PC-3 (cell line): ENCODE measurements at regions not wholly inside any gene's neighbourhood (a gene's known extent, or its start where the extent isn't known, plus 50 kb on each side); places are given as distances from the start of the nearest gene placed in this dataset.
"Not testable (repeated sequence)": the region's sequence is repeated elsewhere in the genome, so short reads cannot be mapped to it uniquely, and the experiment has no call there.

ENCODE experiments used
- ATAC-seq: fragments of 200-7000 bp; cut with Tn5 transposase; 2 replicates; pipeline ENCODE4 v1.9.1; 2020; ENCODE audit warnings: mild to moderate bottlenecking, moderate library complexity
- BruUV-seq: library from RNA; stranded (reverse); fragments of 400-500 nt; replicated peaks from 2 replicates; lab custom pipeline; 2021; lab: Mats Ljungman, UMichigan
- CTCF ChIA-PET: fragments of 300-600 bp; sonication (Branson Sonifier 250); formaldehyde crosslinking; loops from one replicate; lab custom pipeline; 2022; ENCODE audit warnings: antibody characterized with exemption; lab: Charles Lee
- POLR2A ChIA-PET: fragments of 300-600 bp; sonication (Branson Sonifier 250); formaldehyde crosslinking; loops from one replicate; lab custom pipeline; 2022; ENCODE audit warnings: antibody characterized with exemption; ENCODE audit not compliant: unreplicated experiment; lab: Charles Lee
- DNase-seq: peaks from one replicate; pipeline ENCODE4 v3.0.0-alpha.2; 2015
- H2AFZ ChIP-seq: fragments of 300-600 bp; sonication (generic); 2 replicates; pipeline ENCODE4 v1.6.0; 2016; ENCODE audit warnings: antibody characterized with exemption, low read length
- H3F3A ChIP-seq: fragments of 300-600 bp; sonication (generic); one replicate; pipeline ENCODE4 v1.6.0; 2017; ENCODE audit warnings: antibody characterized with exemption, low read length, control low read depth, mild to moderate bottlenecking; ENCODE audit not compliant: unreplicated experiment
- H3K27ac ChIP-seq: fragments of 300-600 bp; sonication (generic); 2 replicates; pipeline ENCODE4 v1.5.1; 2016; ENCODE audit warnings: mild to moderate bottlenecking, low read length
- H3K27me3 ChIP-seq: fragments of 300-600 bp; sonication (generic); 2 replicates; pipeline ENCODE4 v1.6.1; 2016; ENCODE audit warnings: low read length, mixed read lengths
- H3K36me3 ChIP-seq: fragments of 300-600 bp; sonication (generic); 2 replicates; pipeline ENCODE4 v1.6.1; 2016; ENCODE audit warnings: low read depth, mixed run types, low read length, mixed read lengths
- H3K4me1 ChIP-seq: fragments of 300-600 bp; sonication (generic); 2 replicates; pipeline ENCODE4 v1.5.1; 2016; ENCODE audit warnings: low read length; ENCODE audit not compliant: insufficient read depth
- H3K4me2 ChIP-seq: fragments of 300-600 bp; sonication (generic); 2 replicates; pipeline ENCODE4 v1.6.0; 2016; ENCODE audit warnings: low read length
- H3K4me3 ChIP-seq: fragments of 300-600 bp; sonication (generic); 2 replicates; pipeline ENCODE4 v1.5.1; 2016; ENCODE audit warnings: mild to moderate bottlenecking, low read length, mixed read lengths
- H3K79me2 ChIP-seq: fragments of 300-600 bp; sonication (generic); 2 replicates; pipeline ENCODE4 v1.6.1; 2017; ENCODE audit warnings: low read length, mixed read lengths
- H3K9ac ChIP-seq: fragments of 300-600 bp; sonication (generic); 2 replicates; pipeline ENCODE4 v1.6.0; 2016; ENCODE audit warnings: mild to moderate bottlenecking, low read length
- H3K9me2 ChIP-seq: fragments of 300-600 bp; sonication (generic); replicated peaks from 2 replicates; pipeline ENCODE4 v1.6.1; 2016; ENCODE audit warnings: mixed run types, low read length, mixed read lengths
- H3K9me3 ChIP-seq: fragments of 300-600 bp; sonication (generic); 2 replicates; pipeline ENCODE4 v1.6.1; 2016; ENCODE audit warnings: low read length, mixed read lengths
- H4K20me1 ChIP-seq: fragments of 300-600 bp; sonication (generic); 2 replicates; pipeline ENCODE4 v1.6.1; 2016; ENCODE audit warnings: low read length, mixed read lengths
- CTCF ChIP-seq: fragments of 300-600 bp; sonication (generic); conservative IDR thresholded peaks from 2 replicates; pipeline ENCODE4 v1.5.1; 2017; ENCODE audit warnings: antibody characterized with exemption, low read depth, mild to moderate bottlenecking, low read length
- EZH2 ChIP-seq: fragments of 300-600 bp; sonication (generic); IDR thresholded peaks from one replicate; pipeline ENCODE4 v1.6.1; 2017; ENCODE audit warnings: antibody characterized with exemption, mild to moderate bottlenecking, low read length; ENCODE audit not compliant: unreplicated experiment
- EZH2phosphoT487 ChIP-seq: fragments of 300-600 bp; sonication (generic); IDR thresholded peaks from 2 replicates; pipeline ENCODE4 v1.6.1; 2018; ENCODE audit warnings: mild to moderate bottlenecking, antibody characterized with exemption, low read length, borderline replicate concordance
- intact Hi-C: fragments of 100-400 bp; cut with micrococcal nuclease; formaldehyde crosslinking; loops from 2 replicates; pipeline ENCODE4 v1.9.0; 2023

- intact Hi-C loops, H3K9me3 ChIP-seq, H3K27me3 ChIP-seq, H4K20me1 ChIP-seq, H3K9me2 ChIP-seq, H3K4me3 ChIP-seq, ATAC-seq, H3K4me2 ChIP-seq, BruUV-seq, H3K27ac ChIP-seq, H3F3A ChIP-seq, H3K36me3 ChIP-seq, DNase-seq, POLR2A ChIA-PET, H3K4me1 ChIP-seq, H3K79me2 ChIP-seq, H3K9ac ChIP-seq, H2AFZ ChIP-seq: not testable (repeated sequence)
- CTCF ChIA-PET = interaction anchor here (1.0 kb wide), 1 partner anchor 938 kb away, joined by 3 read pairs; no protein-coding TSS in a partner anchor
Observed at GRCh38 chr15:22222596-22222995, 142.3 kb downstream of the OR4M2 start.

- ChIA-PET CTCF (interaction anchor here (1.2 kb wide), 1 partner anchor 1868 kb away, joined by 3 read pairs; no protein-coding TSS in a partner anchor), POLR2A (no interaction called here)
- Histone ChIP-seq H3K36me3 (no peaks in the 10 kb centered on the region), H3K79me2 (no peaks in the 10 kb centered on the region), H3K9me2 (no peaks in the 10 kb centered on the region), H3K9ac (no peak overlapping the region), H3K27me3 (no peaks in the 10 kb centered on the region), H3K4me2 (no peak overlapping the region), H2AFZ (no peak overlapping the region), H3K4me3 (no peak overlapping the region), H3F3A (no peaks in the 10 kb centered on the region), H3K4me1 (no peaks in the 10 kb centered on the region), H3K9me3 (peaks cover 13% of the 10 kb centered on the region; the same call in 1 of the 2 replicates), H3K27ac (no peak overlapping the region), H4K20me1 (no peaks in the 10 kb centered on the region)
- BruUV-seq = no TSS peak
- ATAC-seq (peak; percentile 34), DNase-seq (no peak)
- TF ChIP-seq EZH2 (no peak), CTCF (no peak), EZH2phosphoT487 (no peak)
- intact Hi-C loops = no loop called here
Observed at GRCh38 chr15:22224241-22224671, 143.9 kb downstream of the OR4M2 start.

GRCh38 chr15:22224961-22225360 is 144.6 kb downstream of the OR4M2 start:
- H4K20me1 ChIP-seq, H3K27ac ChIP-seq, H3K9ac ChIP-seq, H3K4me2 ChIP-seq, ATAC-seq, H2AFZ ChIP-seq, intact Hi-C loops, H3K36me3 ChIP-seq, H3K4me1 ChIP-seq, H3K27me3 ChIP-seq, H3K4me3 ChIP-seq, H3F3A ChIP-seq, BruUV-seq, CTCF ChIA-PET, H3K9me2 ChIP-seq, DNase-seq, POLR2A ChIA-PET, H3K79me2 ChIP-seq: not testable (repeated sequence)
- H3K9me3 ChIP-seq = peaks cover 16% of the 10 kb centered on the region; the same call in 1 of the 2 replicates
